Activated T-cell treated with anti-CD3 and anti-CD28 coated beads for 1 hour (primary cell): ENCODE measurements at regions not wholly inside any gene's neighbourhood (a gene's known extent, or its start where the extent isn't known, plus 50 kb on each side); places are given as distances from the start of the nearest gene placed in this dataset.
"Not testable (repeated sequence)": the region's sequence is repeated elsewhere in the genome, so short reads cannot be mapped to it uniquely, and the experiment has no call there.

Experiments used
- DNase-seq: peaks from one replicate; pipeline ENCODE4 v3.0.0-alpha.2; 2020; ENCODE audit warnings: low read depth

DNA sequence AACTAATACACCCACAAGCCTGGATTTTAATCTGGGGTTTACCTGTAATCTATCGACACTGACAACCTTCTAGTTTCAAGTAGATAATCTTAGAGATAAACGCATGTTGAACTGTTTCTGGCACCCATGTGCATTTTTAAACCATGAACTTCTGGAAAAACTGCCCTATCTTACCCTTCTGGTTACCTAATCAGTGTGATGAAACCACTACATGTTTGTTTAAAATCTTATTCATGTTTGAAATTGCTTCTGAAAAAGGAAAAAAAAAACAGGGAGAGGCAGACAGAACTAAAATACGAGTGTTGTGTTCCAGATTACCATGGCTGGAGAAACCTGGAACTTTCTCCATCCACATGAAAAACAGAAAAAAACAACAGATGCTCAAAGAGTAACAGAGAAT, 139.3 kb downstream of the MID1IP1 start:
- DNase-seq, result no peak

DNA sequence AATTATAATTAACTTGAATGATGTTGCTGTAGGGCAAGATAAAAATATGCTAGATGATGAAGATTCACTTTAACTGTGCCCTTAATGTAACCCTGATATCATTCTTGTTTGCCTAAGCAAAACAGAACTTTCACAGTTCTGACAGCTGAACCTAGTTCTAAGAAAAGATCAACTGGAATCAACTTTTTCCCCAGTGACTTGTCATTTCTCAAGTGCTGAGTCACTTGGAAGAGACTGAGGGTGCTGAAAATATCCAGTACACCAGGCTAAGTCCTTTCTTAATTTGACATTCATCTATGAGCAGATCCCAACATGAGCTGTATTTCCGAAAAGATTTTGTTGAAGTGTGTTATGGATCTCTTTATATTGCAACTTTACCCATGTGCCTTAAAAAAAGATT, 140.4 kb downstream of the MID1IP1 start:
- DNase-seq, result no peak

DNA sequence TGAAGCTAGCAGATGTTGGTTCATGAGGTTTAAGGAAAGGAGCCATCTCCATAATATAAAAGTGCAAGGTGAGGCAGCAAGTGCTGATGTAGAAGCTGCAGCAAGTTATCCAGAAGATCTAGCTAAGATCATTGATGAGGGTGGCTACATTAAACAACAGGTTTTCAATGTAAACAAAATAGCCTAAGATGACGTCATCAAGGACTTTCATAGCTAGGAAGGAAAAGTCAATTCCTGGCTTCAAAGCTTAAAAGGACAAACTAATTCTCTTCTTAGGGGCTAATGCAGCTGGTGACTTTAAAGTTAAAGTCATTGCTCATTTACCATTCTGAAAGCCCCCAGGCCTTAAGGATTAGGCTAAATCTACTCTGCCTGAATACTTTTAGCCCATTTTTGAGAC, 141.9 kb downstream of the MID1IP1 start:
- DNase-seq, result no peak

DNA sequence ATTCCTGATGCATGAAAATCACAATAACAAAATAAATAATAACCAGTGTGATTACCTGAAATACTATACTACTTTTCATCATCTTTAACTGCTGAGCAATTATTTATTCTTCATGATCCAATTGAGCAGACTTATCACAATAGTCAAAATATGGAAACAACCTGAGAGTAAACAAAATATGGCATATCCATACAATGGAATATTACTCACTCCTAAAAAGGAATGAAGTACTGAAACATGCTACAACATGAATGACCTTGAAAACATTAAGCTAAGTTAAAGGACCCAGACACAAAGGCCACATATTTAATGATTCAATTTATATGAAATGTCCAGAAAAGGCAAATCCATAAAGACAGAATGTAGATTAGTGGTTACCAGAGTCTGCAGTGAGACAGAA, 146.8 kb downstream of the MID1IP1 start:
- DNase-seq, result no peak

DNA sequence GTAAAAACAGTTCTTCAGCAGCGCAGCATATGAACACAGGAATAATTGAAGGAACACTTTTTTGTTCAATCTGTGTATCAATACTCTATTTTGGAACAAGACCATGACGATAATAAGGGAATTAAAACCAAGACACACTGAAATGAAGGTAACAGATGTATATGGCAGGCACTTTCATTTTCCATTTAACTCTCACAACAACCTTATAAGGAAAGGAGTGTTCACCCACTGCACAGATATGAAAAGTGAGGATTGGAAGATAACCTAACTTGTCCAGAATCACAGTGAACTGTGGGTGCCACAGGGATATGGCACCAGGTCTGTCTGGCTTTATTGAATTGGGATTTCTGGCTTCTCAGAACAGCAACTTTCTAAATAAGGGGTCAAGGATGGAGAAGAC, 153.3 kb downstream of the MID1IP1 start:
- no peak for DNase-seq

DNA sequence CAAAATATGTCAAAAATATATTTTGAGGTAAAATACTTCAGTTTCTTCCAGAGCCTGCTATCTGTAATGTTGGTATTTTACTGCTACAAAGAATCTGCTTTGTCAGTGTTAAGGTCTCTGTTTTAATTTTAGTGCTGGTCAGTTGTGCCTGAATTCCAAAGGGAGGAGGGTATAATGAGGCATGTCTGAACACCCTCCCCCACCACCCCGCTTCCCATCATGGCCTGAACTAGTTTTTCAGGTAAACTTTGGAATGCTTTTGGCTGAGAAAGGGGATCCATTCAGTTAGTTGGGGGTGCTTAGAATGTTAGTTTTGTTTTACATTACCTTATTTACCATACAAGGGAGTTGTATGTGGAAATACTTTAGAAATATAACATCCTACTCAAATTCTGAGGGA, 158.5 kb downstream of the MID1IP1 start:
- DNase-seq, result no peak

DNA sequence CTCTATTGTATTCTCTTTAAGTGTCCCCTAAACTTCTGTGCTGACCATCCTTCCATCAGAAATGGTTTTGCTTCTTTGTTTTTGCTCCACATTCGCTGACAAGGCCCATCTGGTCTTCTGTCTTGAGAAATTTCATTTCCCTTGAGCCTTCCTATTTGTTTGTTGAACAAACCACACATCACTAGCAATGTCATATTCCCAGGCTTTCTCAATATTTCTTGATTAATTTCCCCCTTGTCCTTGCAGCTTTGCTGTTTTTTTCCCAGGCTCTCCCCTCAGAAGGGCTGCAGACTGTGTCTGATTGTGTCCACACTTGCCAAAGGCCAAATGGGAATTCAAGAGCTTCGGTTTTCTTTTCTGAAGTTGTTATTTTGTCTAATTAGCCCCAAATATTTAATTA, 158.9 kb downstream of the MID1IP1 start:
- DNase-seq, result no peak

DNA sequence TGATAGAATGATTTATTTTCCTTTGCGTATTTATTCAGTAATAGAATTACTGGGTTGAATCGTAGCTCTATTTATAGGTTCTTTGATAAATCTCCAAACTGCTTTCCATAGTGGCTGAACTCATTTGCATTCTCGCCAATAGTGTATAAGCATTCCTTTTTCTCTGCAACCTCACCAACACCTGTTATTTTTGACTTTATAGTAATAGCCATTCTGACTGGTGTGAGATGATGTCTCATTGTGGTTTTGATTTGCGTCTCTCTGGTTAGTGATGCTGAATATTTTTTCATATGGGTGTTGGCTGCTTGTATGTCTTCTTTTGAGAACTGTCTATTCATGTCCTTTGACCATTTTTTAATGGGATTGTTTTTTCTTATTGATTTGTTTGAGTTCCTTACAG, 160.7 kb downstream of the MID1IP1 start:
- no peak for DNase-seq

DNA sequence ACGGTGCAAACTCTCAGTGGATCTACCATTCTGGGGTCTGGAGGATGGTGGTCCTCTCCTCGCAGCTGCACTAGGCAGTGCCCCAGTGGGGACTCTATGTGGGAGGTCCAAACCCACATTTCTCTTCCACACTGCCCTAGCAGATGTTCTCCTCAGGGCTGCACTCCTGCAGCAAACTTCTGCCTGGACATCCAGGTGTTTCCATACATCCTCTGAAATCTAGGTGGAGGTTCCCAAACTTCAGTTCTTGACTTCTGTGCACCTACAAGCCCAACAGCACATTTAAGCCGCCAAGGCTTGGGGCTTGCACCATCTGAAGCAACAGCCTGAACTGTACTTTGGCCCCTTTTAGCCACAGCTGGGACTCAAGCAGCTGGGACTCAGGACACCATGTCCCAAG, 162.0 kb downstream of the MID1IP1 start:
- not testable (repeated sequence) for DNase-seq

DNA sequence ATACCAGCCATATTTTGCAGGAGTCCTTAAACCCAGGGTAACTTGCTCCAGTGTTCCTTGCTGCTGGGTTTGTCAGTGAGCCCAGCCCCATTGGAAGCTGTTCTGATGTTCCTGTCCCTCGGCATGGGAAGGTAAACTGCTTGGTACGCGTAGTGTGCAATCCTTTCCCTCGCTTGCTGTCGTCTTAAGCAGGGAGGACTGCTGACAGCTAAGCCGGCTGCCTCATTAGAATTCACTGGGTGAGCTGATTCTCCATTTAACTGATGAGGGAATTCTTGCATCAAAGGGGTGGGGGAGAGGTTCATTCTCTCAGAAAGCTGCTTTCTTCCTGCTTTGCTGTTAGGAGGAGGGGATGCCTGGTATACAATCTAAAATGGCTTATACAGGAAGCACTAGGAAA, 164.6 kb downstream of the MID1IP1 start:
- DNase-seq, result no peak

DNA sequence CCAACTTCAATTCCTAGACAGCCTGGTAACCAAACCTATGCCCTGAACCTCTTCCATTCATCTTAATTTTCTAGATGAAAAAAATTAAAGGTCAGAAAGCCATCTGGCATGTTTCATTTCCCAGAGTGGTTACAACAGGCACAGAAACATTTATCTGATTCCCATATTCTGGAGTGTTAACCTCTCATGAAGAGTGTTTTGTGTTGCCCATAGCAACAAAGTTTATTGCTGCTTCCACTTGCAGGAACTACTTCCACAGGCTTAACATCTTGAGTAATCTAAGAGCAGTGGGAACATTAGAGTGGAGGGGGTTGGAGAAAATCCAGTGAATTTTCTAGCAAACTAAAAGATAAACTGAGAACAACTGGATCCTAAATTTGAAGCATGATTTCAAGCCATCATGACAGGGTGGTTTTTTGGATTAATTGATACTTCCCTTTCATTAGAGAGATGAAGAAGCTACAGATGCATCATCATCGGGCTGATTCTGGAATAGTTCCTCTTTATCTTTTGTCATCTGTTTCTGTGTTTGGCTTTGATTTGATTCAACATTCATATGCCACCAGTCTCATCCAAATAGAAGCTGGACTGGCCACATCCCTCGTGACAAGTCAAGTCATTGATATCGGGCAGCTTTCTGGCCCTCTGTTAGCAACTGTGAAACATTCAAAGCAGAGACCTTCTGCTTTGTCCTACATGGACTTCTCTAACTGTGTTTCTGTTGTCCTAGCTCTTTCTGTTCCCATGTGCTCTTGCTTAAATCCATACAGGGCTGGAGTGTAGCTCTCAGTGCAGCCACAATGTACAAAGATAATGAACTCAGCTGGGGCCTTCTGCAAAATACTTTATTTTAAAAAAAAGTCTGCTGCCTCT, 167.3 kb downstream of the MID1IP1 start:
- DNase-seq, result no peak

DNA sequence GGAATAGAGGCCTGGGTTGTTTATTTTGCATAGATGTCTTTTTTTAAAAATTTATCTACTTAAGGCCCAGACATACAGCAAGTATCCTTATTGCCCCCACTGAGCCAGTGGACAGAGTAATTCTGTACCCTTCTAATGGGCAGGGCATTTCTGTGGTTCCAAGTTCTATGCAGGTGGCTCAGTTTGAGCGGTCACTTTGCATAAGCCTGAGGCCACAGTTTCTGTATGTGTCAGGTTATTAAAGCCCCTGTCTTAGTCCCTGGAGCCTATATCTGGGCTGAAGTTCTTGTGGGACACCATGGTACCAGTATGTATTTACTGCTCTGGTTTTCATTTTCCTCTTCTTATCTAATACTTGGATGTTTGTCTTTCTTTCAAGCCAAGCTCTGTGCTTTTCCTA, 168.8 kb downstream of the MID1IP1 start:
- no peak for DNase-seq

DNA sequence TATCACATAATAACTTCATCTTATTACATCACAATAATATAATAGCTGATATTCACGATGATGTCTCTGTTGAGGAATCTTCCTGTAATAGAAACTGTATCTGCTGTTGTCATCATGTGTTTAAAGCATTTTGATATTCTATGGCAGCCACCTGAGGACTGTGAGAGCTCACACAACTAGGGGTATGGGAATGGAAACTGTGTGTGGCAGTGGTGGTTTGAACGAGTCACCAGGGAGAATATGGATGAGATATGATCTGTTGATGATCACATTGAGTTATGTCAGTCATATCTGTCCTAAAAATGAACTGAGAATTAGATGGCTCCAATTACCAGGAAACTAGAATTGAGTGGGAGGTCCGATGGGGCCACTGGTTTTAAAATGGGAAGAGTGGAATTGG, 169.6 kb downstream of the MID1IP1 start:
- DNase-seq, result no peak

DNA sequence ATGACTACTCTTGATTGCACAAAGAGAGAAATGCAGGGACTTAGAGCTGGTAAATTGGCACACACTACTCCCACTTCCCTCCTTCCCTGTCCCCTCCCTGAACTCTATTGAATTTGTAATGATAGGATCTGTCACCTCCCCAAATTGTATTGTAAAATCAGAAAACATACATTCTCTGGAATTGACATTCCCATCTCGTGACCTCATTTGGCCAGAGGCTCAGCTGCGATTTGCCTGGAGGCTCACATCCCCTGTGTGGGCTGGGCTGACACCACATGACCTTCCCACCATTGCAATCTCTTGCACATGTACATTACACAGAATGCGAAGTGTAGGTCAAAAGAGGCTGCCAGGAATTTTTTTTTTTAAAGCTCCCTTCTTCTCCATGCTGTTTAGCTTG, 172.1 kb downstream of the MID1IP1 start:
- no peak for DNase-seq

DNA sequence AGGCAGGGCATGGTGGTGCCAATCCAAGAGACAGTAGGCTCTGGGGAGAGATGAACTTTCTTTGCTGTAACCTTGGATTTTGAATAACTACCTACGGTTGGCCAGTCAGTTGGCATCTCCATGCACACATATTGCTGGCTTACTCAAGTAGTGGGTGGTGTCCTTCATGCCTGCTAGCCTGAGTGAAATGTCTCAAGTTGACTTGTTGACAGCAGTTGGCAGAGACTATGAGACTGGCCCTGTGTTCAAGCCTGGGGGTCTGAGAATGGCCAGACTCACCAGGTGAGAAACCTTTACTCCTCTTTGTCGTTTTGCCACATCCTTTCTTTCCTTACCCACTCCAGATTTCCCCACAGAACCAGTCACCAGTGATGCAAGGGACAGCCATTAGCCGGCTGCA, 173.3 kb downstream of the MID1IP1 start:
- DNase-seq, result no peak

DNA sequence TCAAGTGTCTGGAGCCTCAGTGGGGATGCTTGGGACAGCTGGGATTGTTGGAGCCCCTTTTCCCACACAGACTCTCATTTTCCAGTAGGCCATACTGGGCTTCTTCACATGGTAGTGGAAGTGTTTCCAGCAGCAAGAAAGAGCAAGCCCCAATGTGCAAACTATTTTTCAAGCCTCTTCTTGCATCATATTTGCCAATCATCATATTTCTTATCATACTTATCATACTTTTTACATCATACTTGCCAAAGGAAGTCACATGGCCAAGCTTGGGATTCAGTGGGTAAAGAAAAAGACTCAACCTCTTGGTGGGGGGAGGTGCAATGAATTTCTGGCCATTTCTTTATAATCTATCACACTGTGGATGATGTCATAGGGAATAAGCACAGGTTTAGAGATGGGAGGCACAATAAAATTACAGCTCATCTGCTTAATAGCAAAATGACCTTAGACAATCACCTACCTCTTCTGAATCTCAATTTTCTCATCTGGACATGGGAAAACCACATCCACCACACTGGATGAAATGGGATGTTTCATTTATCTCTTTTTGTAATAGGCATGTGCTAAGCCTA, 174.2 kb downstream of the MID1IP1 start:
- no peak for DNase-seq

DNA sequence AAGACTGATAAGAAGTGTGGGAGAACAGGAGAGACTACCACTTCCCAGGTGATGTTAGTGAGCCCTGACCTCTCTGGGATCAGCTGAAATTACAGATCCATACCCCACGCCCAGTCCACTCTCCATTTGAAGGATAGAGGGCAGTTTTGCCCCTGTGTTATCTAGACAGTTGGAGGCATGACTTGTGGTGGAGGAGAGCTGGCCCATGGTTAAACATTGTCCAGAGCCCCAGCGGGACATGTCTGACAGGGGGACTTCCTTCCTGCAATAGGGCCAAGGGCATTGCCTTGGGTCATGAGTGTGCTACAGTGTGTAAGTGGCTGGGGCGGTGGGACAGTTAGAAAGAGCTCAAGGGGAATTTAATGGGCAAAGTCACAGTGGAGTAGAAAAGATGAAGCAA, 181.1 kb downstream of the MID1IP1 start:
- no peak for DNase-seq

DNA sequence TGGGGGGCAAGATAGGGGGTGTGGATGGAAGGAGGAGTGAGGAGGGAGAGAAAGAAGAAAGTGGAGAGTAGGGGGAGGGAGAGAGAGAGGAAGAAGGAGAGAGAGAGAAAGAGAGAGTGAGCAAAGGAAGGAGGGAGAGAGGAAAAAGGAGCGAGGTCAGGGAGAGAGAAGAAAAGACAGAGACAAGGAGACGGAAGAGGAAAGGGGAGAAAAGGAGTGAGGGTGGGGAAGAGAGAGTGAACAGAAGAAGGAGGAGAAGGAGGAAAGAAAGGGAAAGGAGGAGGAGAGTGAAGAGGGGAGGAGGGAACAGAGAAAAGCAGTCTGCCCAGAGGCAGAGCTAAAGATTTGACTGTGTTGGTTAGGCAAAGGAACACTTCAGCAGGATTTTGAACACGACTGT, 181.6 kb downstream of the MID1IP1 start:
- DNase-seq, result no peak

DNA sequence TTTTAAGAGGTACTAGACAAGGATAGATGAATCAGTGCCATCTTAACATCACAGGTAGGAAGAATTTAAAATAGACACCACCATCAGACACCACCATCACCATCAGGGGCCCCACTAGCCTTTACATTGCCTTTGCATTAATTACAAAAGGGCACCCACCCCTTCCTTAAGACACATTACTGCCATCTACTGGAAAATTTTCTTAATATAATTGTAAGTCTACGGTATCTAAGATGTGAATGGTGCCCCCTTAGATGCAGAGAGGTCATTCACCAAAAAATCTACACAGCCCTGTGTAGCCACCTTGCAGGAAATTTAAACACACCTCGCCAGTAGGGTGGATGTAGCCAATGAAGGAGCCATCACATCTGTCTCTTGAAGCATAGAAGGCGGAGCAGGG, 184.1 kb downstream of the MID1IP1 start:
- no peak for DNase-seq

DNA sequence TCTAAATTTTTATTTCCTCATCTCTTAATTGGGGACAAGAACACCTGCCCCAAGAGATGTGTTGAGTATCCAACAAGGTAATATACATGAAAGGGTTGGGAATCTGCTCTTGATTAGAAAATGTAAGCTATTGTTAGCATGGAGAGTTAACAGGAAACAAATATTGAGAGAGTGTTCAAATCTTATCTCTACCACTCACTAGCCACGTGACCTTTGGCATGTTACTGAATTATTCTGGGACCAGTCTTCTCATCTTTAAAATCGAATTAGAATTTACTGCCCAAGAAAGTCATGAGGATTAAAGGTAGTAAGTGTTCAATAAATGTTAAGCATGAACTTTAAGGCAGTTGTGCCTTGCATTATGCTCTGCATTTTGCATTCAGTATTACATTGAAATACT, 184.7 kb downstream of the MID1IP1 start:
- DNase-seq, result no peak

DNA sequence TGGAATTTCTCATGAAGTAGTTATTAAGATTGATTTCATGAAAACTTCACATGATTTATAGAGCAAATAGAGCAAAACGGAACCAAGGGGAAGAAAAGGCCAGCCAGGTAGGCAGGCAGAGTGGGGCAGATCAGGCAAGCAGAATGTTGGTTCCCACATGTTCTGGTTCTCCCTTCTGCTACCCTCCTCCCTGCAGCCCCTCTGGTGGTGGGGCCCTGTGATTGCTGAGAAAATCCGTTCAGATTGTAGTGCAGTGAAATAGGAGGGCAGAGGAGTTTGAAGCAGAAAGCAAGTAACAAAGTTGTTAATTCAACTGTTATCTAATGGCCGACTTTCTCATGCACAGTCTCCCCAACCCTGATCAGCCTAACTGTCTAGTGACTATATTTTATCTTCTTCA, 185.3 kb downstream of the MID1IP1 start:
- no peak for DNase-seq

DNA sequence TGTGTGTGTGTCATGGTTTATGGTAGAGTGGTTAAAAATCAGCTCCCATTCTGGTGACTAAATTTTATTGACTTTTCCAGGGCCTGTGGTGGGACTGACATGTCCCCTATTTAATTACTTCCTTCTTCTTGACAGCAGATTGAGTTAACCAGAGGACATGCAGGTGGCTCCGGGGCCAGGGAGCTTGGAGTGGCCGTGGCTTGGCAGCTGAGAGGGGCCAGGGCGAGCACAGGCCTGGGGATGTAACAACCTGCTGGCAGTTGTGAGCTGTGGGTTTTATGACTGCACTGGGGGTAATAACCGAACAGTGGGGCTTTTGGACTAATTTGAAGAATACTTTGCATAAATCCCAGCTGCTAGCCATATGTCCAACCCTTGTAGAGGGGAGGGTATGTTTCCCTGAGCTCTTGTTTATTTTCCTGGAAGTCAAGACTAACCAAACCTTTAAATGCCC, 186.0 kb downstream of the MID1IP1 start:
- DNase-seq, result no peak

DNA sequence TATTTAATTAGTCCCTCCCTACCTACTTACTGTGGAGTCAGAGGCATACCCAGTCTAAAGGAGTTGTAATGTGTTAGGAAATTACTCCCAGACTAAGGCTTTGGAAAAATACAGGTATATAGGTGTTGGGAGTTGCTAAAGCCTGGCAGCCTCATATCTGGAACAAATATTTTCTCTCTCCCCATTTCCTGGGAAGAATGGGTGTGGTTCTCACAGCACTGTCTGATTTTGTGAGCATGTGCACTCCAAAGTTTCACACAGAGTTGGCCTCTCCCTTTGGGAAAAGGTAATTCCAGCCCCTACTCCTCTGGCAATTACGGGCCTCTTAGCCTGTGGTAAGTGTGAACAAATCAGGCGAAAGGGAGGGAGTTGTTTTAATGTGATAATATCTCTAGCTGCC, 187.0 kb downstream of the MID1IP1 start:
- no peak for DNase-seq

DNA sequence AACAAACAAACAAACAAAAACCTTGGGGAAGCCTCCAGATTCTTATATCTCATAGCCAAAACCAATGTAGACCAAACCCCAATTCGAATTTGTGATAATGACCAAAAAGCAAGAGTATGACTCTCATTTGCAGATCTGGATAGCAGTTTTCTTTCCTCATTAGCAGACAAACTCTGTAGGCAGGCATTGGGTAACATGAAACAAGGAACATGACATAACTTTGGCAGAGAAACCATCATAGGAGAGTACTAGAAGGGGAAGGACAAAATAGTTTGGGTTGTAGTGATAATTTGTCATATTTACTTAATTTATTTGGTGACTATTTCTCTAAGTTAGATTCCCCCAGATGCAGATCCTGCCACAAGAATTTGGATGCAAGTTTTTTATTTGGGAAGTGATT, 187.8 kb downstream of the MID1IP1 start:
- DNase-seq, result no peak
